ENCODE measurements at regions not wholly inside any gene's neighbourhood (a gene's known extent, or its start where the extent isn't known, plus 50 kb on each side); places are given as distances from the start of the nearest gene placed in this dataset.

GRCh38 chr20:17882065-17882833 is 86.3 kb downstream of the SNX5 start:
- H3K36me3 ChIP-seq: no peaks in the 10 kb centered on the region
- TF ChIP-seq POLR2A (IDR thresholded peaks at IDR 0.05) (no peak), CTCF (IDR thresholded peaks at IDR 0.05) (no peak), POLR2AphosphoS5 (IDR thresholded peaks at IDR 0.05) (no peak)
- intact Hi-C loops (cut with DNase I; ENCODE audit: low total_unique reads): no loop called here

GRCh38 chr20:17881741-17882064 is 86.9 kb downstream of the SNX5 start:
- no peaks in the 10 kb centered on the region for H3K27me3 ChIP-seq
- peaks cover 4 to 6% of the 10 kb centered on the region in 2 donors for H3K4me1 ChIP-seq
- no peak for DNase-seq (ENCODE audit: low spot score in 2 of 2)
- intact Hi-C loops (cut with DNase I; ENCODE audit: low total_unique reads): no loop called here
- H3K27ac ChIP-seq: peak overlapping the region; percentile 82 to 84
- H3K4me3 ChIP-seq: no peak overlapping the region
- no peaks in the 10 kb centered on the region for H3K36me3 ChIP-seq
- H3K9me3 ChIP-seq: no peaks in the 10 kb centered on the region
- TF ChIP-seq POLR2AphosphoS5 (IDR thresholded peaks at IDR 0.05) (no peak), POLR2A (IDR thresholded peaks at IDR 0.05) (no peak), CTCF (IDR thresholded peaks at IDR 0.05) (no peak)

More at GRCh38 chr20:17882065-17882833, 86.3 kb downstream of the SNX5 start:
- no peak overlapping the region for H3K4me3 ChIP-seq
- peak overlapping the region; percentile 82 to 84 for H3K27ac ChIP-seq
- H3K27me3 ChIP-seq: no peaks in the 10 kb centered on the region
- H3K4me1 ChIP-seq: peaks cover 4 to 6% of the 10 kb centered on the region in 2 donors
- H3K9me3 ChIP-seq: no peaks in the 10 kb centered on the region
- DNase-seq (ENCODE audit: low spot score in 2 of 2): peak in 1 of 2 donors; percentile 60

GRCh38 chr20:17878912-17879602 is 89.5 kb downstream of the SNX5 start:
- Histone ChIP-seq H3K9me3 (no peaks in the 10 kb centered on the region), H3K4me3 (no peak overlapping the region), H3K27ac (peak overlapping the region; percentile 16 to 57), H3K27me3 (no peaks in the 10 kb centered on the region), H3K36me3 (no peaks in the 10 kb centered on the region), H3K4me1 (peaks cover 14 to 25% of the 10 kb centered on the region in 2 donors)
- DNase-seq (ENCODE audit: low spot score in 2 of 2): peak in 1 of 2 donors; percentile 25
- intact Hi-C loops (cut with DNase I; ENCODE audit: low total_unique reads): no loop called here
- TF ChIP-seq POLR2A (IDR thresholded peaks at IDR 0.05): no peak
- TF ChIP-seq CTCF (IDR thresholded peaks at IDR 0.05): no peak
- TF ChIP-seq POLR2AphosphoS5 (IDR thresholded peaks at IDR 0.05): no peak

- Histone ChIP-seq H3K4me1 (peaks cover 14 to 25% of the 10 kb centered on the region in 2 donors), H3K27me3 (no peaks in the 10 kb centered on the region), H3K4me3 (no peak overlapping the region), H3K27ac (peak overlapping the region in 1 of 2 donors; percentile 57), H3K36me3 (no peaks in the 10 kb centered on the region), H3K9me3 (no peaks in the 10 kb centered on the region)
- no peak for TF ChIP-seq CTCF (IDR thresholded peaks at IDR 0.05)
- no peak for TF ChIP-seq POLR2AphosphoS5 (IDR thresholded peaks at IDR 0.05)
- no peak for TF ChIP-seq POLR2A (IDR thresholded peaks at IDR 0.05)
- intact Hi-C loops (cut with DNase I; ENCODE audit: low total_unique reads): no loop called here
- DNase-seq (ENCODE audit: low spot score in 2 of 2): no peak
Observed at GRCh38 chr20:17878069-17878911, 90.3 kb downstream of the SNX5 start.

Measured in breast epithelium (tissue), 4 donors.